HG02840 (cell line): ENCODE measurements at regions not wholly inside any gene's neighbourhood (a gene's known extent, or its start where the extent isn't known, plus 50 kb on each side); places are given as distances from the start of the nearest gene placed in this dataset.
"Not testable (repeated sequence)": the region's sequence is repeated elsewhere in the genome, so short reads cannot be mapped to it uniquely, and the experiment has no call there.

Experiments used
- ATAC-seq: cut with Tn5 transposase; IDR thresholded peaks from one replicate; pipeline ENCODE4 v1.9.1; 2021; ENCODE audit warnings: mild to moderate bottlenecking, moderate library complexity, moderate number of reproducible peaks; ENCODE audit not compliant: unreplicated experiment, low FRiP score

DNA sequence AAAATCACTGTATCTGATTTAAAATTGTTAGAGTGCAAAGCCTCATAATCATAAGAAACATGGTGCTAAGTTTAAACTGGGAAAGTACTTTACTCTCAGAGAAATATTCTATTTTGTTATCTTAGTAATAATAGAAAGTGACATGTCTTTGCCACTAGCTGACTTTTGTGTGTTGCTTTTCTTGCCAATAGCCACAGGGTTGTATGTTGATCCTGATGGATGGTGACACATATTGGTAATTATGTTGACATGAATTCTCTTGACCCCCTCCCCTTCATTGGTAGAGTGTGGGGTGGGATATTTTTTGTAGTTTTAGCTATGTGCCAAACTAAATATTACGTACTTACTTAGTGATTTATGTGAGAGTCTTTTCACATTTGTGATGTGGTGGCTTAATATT is 103.1 kb upstream of the MAP9 start:
- ATAC-seq = no peak

DNA sequence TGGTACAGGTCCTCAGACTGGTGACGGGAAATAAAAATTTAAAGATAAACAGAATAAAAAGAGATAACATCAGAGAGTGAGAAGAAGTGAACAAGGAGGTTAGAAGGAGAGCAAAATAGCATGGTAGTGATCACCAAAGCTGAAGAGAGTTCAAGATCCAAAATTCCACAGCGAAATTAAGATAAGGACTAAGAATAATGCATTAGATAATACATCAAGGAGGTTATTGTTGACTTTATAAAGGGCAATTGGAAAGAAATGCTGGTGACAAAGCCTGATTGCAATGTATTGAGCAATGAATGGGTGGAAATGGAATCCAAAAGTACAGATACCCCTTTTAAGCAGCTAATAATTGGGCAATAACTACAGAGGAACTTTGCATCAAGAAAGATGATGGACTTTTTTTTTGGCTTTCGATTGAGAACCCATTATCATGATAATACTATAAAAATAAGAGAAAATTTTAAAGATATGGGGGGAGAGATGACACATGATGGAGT is 101.6 kb upstream of the MAP9 start:
- no peak for ATAC-seq

DNA sequence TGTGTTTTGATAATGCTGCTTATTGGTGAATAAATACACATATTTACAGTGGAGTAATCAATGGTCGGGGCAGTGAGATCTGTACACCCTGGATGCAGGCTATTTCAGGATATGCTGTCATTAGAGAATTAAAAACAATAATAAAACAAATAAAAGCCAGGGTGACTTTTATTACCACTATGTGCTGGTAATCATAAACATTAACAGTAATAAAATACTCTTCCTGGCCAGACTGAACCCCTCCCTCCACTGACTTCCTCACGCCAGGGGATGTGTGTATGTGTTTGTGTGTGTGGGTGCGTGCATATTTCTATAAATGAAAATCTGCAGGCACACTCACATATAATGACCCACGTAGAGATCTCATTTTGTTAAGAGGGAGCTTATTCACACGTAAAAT is 98.0 kb upstream of the MAP9 start:
- no peak for ATAC-seq

DNA sequence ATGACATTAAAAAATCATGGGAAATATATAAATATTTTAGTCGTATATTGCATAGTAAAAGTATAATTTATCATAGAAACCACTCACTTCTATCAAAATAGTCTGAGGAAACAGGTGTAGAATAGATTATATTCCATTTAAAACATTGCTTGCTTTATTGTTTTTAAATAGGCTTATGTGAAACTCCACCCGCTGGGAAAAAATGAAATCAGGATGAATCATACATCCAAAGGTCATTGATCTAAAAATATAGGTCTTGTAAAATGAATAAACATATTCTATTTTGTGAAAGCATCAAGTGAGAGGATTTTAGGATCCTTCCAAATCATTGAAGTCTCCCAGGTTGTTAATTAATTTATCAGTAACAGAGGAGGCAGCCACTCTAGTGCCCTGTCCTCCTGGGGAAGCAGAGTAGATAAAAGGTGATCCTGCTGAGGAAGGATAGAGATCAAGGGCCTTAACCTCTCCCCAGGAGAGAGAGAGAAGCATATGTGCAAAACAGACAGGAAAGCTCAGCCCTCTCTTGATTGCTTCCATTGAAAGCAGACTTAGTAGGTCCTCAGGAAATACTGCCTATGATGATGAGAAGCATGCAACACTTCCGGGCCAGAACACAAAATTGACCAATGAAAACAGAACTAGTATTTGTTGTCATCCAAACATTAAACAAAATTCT is 96.8 kb upstream of the MAP9 start:
- no peak for ATAC-seq

DNA sequence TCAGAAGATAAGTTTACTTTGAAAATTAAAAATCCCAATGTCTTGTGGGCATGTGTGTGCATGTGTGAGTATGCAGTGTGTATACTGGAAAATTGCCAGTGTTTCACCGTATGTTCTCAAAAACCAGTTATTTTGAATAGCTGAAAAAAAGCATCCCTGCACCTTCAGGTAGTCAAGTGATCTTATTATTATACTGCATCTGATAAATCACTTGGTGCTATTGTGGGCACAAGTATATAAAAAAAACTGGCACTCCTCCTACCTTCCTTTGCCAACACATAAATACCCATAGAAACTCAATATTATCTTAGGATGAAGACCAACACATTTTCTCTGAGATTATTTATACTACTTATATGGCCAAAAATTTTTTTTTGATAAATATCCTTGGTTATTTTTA is 91.5 kb upstream of the MAP9 start:
- no peak for ATAC-seq

DNA sequence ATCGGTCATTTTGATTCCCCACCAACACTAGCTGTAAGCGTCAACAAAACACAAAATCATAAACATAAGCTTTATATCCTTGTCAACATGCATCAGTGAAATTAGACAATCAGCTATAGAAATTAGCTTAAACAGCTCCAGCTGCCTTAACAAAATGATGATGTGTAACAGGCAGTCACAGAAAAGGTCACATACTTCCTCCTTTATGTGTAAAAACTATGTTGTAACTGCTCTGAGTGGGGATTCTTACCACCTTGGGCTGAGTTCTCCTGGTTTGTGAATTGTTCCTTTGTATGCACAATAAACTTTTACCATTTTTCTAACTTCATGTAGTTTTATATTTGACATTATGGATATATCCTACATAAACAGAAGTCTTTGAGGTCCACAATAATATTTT is 73.9 kb upstream of the MAP9 start:
- ATAC-seq = no peak

DNA sequence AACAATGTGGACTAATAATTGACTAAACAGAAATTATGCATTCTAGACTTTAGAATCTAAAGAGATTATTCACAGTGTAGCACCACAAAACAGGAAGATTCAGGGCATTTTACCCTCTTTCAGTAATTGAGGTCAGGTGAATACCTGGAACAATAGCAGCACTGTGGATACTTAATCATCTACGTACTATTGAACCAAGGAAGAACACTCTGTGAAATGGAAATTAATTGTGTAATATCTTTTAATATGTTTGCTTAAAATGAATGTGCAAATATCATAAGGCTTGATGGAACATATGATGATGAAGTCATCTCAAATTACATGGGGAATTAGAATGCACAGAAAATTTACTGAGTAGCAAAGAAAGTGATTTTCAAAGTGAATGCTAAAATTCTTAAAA is 68.5 kb upstream of the MAP9 start:
- ATAC-seq = no peak

DNA sequence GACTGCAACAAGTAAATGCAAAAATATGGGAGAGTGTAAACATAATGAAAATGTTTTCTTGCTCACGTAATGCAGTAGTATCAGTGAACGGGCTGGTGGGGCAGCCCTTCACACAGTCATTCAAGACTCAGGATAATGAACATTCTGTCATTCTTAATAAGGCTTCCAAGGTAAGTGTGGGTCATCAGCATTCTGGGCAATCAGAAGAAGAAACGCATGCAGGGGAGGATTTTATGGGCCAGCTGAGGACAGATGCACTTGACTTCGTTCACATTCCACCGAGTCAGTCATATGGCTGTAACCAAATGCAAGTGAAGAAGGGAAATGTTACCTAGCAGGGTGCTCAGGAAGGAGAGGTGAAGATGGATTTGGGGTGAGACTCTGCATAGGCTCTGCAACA is 68.0 kb upstream of the MAP9 start:
- ATAC-seq = no peak

DNA sequence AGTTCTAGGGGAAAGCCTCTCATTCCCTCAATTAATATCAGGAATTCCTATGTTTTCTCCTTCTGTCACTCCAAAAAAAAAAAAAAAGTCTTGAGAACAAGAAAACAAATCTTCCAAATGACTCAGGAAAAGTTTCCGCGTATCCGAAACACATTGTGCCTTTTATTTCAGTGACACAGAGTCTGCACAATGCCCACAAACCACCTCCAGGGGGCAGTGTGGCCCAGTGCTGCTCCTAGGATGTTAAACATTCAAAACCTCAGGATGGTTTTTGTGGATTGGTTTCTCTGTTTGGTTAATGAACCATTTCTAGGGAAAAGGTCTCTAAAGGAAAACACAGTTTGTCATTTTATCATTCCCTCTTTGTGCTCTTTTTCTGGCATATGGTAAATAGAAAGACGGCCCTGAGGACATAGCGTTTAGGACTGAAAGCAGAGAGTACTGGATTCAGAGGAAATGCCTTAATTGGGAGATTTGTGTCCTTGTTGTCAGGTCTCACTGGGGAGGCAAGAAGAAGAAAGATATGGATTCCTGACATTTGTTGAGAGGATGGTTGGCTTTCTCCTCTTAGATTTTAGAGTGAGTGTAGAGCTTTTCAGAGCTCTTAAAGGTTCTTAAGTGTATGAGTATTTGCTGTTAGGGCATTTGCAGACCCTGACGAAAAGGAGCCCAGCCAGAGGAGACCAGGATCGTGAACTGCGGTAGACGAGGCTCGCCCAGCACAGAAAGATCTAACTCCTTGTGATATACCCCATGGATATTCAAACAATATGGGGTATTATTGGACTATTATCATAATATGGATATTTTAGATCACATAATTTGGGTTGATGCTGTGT is 65.7 kb upstream of the MAP9 start:
- no peak for ATAC-seq

DNA sequence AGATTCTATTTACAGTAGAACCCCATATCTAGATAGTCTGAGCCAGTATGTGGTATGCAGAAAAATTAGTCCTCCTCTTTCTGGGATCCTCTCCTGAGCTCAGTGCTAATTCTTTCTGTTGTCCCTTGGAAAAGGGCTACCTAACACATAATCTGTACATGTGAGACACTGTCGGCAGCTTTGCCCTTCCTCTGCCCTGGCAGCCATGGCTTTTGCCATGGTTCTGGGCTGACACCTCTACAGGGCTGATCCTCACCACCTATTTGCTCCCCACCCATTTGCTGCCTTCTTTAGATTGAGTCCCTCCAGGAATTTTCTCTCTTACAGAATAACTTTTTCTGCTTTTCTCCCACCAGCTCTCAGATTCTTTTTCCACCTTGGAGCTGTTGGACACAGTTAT is 64.7 kb upstream of the MAP9 start:
- ATAC-seq = no peak

DNA sequence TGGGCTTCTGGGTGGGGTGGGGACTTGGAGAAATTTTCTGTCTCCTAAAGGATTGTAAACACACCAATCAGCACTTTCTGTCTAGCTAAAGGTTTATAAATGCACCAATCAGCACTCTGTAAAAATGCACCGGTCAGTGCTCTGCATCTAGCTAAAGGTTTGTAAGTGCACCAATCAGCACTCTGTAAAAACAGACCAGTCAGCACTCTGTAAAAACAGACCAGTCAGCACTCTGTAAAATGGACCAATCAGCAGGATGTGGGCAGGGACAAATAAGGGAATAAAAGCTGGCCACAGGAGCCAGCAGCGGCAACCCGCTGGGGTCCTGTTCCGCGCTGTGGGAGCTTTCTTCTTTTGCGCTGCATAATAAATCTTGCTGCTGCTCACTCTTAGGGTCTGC is 63.0 kb upstream of the MAP9 start:
- not testable (repeated sequence) for ATAC-seq

DNA sequence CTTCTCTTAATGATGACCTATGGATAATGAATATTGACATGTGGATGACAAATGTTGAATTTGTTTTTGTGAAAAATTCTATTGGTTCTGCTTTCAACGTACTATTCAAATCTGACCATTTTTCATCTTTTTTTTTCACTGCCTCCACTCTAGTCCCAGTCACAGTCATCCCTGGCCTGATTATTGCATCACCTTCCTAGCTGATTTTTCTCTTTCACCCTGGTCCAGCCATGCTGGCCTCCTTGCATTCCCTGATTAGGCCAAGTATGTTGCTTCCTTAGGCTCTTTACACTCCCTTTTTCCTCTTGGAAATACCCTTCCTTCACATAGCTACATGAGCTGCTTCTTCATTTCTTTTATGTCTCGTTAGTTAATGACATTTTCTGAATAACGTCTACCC is 58.1 kb upstream of the MAP9 start:
- ATAC-seq = no peak

DNA sequence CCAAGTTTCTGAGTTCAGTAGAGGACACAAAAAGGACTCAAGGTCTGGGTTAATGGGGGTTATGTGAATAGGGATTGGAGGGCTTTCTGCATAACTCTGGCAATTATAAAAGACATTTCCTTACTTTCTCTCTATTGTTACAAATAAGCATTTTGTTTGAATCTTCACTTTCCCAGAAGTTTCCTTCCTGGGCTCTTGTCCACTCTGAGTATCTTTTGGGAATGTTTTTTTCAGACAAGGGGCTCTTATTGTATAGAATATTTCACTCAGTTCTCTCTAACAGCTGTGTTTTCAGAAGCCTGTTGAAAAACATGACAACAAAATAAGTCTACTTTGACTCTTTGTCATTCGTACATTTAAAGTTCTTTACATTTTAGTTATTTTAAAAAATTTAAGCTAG is 57.6 kb upstream of the MAP9 start:
- no peak for ATAC-seq

DNA sequence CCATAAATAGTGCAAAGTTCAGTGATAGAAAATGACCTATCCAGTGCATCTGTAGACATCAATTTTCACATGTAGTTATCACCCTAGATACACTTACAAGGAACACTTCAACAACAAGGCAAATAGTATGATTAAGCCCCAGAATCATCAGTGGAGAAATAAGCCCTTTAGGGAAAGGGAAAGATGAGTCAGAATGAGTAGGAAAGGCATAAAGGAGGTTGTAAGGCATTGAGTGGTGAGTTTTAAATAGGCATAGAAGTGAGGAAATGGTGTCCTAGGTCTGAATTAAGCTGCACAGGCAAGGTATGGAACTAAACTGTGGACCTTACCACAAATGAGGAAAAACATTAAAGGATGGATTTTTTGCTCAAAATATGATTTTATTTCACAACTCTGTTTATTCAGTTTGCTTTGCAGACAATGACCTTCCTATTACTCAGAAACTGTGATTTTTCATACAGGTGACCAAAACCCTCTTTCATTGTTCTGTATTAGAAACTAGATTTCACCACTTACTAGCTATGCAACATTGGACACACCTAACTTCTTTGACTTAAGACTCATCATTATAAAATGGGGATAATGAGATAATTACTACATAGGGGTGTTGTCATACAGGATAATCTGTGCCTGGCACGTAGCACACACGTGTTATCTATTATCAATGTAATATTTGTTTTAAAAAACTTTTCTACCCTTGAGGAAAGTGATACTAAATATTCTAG is 57.0 kb upstream of the MAP9 start:
- no peak for ATAC-seq

DNA sequence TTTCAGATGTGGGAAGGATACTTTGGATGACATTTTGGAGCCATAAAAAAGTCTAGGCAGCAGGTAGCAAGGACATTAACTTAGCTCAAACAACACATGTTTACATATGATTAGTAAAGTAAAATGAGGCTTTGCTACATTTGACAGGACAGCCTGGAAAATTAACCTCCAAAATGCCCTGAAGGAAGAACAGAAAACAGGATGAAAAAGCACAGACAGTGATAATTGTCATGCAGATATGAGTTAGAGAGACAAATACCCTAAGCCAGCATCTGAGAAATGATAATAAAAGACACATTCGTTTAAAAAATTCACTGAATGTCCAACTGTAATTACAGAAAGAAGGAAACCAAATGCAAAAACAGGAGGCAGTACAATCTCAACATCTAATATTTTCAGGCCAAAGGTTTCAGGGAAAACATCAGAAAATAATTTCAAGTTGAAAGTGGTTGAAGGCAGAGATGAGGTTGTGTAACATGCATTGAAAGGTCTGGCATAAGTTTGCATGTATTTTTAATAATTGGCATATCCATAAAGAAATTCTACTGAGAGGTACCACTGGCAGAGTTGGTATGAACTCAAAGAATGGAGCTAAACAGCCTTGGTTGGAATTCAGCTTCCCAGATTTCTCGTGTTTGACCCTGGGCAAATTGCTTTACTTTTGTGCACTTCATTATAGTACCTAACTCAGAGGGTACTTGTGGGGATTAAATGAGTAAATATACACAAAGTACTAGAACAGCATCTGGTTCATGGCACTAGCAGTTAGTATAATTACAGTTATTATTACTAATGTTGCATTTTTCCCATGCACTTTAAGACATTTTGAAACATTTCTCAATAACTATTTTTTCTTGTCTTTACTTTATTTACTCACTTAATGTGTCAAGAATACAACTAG is 54.4 kb upstream of the MAP9 start:
- ATAC-seq = no peak

DNA sequence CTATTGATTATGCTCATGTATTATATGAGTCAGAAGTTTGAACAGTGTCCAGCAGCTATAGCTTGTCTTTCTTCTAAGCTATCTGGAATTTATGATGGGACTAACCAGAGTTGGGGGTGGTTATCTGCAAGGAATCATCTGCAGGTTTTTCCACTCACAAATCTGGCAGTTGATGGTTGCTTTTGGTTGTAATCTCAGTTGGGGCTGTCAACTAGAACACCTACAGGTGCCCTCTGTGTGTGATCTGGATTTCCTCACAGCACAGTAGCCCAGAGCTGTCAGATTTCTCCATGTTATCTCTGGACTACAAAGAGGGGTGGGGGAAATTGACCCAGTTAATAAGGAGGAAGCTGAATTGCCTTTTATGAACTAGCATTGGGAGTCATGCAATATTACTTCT is 51.4 kb upstream of the MAP9 start:
- ATAC-seq = no peak

DNA sequence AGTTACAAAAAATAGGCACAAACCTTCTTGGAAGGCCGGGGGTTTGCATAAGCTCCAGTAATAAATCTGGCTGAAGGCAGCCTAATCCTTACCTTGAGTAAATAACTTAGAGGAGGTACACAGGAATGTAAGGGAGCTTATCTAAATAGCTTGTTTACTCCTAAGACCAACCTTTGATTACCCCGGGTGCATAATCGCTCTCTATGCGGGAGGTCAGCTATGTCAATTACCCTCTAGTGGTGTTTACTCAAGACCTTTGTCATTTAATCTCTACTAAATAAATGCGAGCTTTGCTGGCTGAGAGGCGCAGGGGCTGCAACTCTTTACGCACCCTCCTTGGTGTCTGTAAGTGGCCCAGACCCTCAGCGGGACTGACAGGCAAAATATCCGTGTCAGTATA is 50.2 kb upstream of the MAP9 start:
- no peak for ATAC-seq
